Ovary (tissue), 7 donors: ENCODE measurements at regions not wholly inside any gene's neighbourhood (a gene's known extent, or its start where the extent isn't known, plus 50 kb on each side); places are given as distances from the start of the nearest gene placed in this dataset.

ENCODE experiments used
- DNase-seq, 5 donors: peaks; one replicate each; pipeline ENCODE4 v3.0.0-alpha.2; 2019 to 2020
- H3K27ac ChIP-seq, 2 donors: fragments of 200-600 bp; one replicate each; pipeline versions ENCODE4 v1.5.1 to v1.8.0; 2019 to 2022
- H3K27me3 ChIP-seq: fragments of 200-600 bp; one replicate; pipeline ENCODE4 v1.8.0; 2022
- H3K36me3 ChIP-seq: fragments of 200-600 bp; sonication (generic); one replicate; pipeline ENCODE4 v1.5.1; 2019
- H3K4me1 ChIP-seq: one replicate; pipeline ENCODE4 v1.8.1; 2013; ENCODE audit warnings: mild to moderate bottlenecking, moderate library complexity; ENCODE audit not compliant: insufficient read depth
- H3K4me3 ChIP-seq: fragments of 200-600 bp; sonication (generic); one replicate; pipeline ENCODE4 v1.5.1; 2017
- H3K9me3 ChIP-seq, 2 donors: fragments of 200-600 bp in 1 of 2; sonication (generic) in 1 of 2; one replicate each; pipeline versions ENCODE4 v1.5.1 to v1.8.1; 2013 to 2019; ENCODE audit warnings: mild to moderate bottlenecking in 1 of 2, moderate library complexity in 1 of 2
- EP300 ChIP-seq: sonication (generic); formaldehyde crosslinking; IDR thresholded peaks from one replicate; pipeline ENCODE4 v1.6.1; 2017; ENCODE audit warnings: antibody characterized with exemption
- POLR2A ChIP-seq: fragments of 450-650 bp; IDR thresholded peaks from one replicate; pipeline ENCODE4 v1.6.1; 2017; ENCODE audit warnings: antibody characterized with exemption, mild to moderate bottlenecking, moderate library complexity
- WGBS, 3 donors: extraction: QIAGEN DNeasy Blood & Tissue Kit in 1 of 3; methylation state at CpG; one replicate each; pipeline versions ENCODE4 v1.1.5 to v1.1.7; 2013 to 2017; 5-methylcytosine and 5-hydroxymethylcytosine counted together
- intact Hi-C, 4 donors: fragments of 100-400 bp; cut with DNase I; formaldehyde crosslinking; loops; one replicate each; pipeline versions ENCODE4 v1.11.0 to v1.15.1; 2022 to 2023
- TF ChIP-seq, protein P1 (sequence below), 3 donors: fragments of 450-650 bp in 2 of 3; fragments of 200-600 bp in 1 of 3; IDR thresholded peaks; one replicate each; pipeline versions ENCODE4 v1.5.1 to v1.8.0; 2016 to 2022; ENCODE audit warnings: antibody characterized with exemption in 3 of 3, mild to moderate bottlenecking in 1 of 3
- donor health status: DM: no; HTN: no; CAD: no; lungs with moderate emphysema.
- donor health status: DM: no; HTN: no; CAD: no.
- donor health status: Bipolar disorder and iron deficiency.
- donor health status: DM: no; HTN: no; CAD: no.
- donor health status: DM: yes; HTN: yes; CAD: no.

DNA sequence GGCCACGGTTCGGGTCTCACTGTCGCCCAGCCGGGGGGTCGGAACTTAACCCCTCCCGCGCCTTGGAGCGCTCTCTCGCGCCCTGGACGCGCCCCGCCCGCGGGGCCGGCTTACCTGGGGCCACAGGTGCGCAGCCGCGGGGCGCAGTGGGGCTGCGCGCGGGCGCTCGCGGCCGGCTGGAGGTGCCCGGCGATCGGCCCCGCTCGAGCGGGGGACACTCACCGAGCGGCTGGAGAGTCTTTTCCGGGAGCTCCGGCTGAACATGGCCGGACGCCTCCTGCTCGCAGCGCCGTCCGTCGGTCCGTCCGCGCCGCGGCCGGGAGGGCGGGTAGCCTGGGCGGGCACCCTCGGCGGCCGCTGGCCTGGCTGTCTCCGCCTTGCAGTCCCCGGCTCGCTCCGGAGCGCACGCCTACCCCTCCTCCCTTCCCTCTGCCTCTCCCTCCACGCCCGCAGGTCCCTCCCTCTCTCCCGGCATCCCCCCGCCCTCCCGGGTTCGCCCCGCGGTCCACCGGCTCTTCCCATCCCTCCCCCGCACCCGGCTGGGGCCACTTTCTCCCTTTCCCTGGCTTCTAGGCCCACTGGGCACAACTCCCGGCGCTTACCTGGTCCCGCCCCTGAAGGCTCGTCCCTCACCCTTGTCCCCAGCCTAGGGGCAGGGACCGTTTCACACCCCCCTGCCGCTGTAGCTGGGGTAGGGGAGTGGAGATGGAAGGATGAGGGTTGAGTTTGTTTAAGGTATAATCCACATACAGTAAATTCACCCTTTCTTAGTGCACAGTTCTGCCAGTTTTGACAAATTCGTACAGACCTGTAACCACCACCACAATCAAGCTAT, 220.1 kb upstream of the PRICKLE2 start:
- H3K27me3 ChIP-seq = no peaks in the 10 kb centered on the region

DNA sequence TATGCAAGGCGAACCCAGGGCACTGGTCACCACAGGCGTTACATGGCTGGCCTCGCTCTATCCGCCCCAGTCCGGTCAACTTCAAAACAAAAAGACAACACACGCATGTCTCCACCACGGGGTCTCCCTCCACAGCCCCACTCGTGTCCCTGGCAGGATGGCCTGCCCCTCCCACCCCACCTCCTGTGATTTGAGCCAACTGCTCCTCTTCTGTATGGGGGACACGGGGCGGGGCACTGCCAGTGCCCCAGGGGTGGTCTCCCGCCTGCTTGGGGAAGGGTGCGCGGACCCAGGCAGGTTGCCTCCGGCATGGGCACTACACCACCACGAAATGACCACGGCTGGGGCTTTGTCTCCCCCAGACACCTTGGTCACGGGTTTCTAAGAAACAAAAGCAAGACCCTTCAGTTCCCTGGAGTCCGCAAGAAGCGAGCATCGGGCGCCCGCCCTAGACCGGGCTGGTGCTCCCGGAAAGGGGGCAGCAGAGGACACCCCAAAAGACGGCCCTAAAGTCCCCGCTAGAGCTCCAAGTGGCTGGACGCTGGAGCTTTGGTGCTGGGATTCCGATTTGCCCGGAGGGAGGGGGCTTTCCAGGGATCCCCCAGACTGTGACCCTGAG, 219.3 kb upstream of the PRICKLE2 start:
- H3K27me3 ChIP-seq = no peaks in the 10 kb centered on the region
- WGBS, 3 donors = 2 to 6% (median 2%) methylated on average over 25 to 29 of the region's 29 CpGs
- DNase-seq = peak; percentile 13 to 49 (median 31)
- H3K36me3 ChIP-seq = no peaks in the 10 kb centered on the region
- peak overlapping the region in 1 of 2 donors; percentile 21 for H3K27ac ChIP-seq
- intact Hi-C loops = no loop called here
- TF ChIP-seq POLR2A (no peak), EP300 (no peak)
- TF ChIP-seq, protein P1, sequence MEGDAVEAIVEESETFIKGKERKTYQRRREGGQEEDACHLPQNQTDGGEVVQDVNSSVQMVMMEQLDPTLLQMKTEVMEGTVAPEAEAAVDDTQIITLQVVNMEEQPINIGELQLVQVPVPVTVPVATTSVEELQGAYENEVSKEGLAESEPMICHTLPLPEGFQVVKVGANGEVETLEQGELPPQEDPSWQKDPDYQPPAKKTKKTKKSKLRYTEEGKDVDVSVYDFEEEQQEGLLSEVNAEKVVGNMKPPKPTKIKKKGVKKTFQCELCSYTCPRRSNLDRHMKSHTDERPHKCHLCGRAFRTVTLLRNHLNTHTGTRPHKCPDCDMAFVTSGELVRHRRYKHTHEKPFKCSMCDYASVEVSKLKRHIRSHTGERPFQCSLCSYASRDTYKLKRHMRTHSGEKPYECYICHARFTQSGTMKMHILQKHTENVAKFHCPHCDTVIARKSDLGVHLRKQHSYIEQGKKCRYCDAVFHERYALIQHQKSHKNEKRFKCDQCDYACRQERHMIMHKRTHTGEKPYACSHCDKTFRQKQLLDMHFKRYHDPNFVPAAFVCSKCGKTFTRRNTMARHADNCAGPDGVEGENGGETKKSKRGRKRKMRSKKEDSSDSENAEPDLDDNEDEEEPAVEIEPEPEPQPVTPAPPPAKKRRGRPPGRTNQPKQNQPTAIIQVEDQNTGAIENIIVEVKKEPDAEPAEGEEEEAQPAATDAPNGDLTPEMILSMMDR (IDR thresholded peaks at IDR 0.05) = no peak
- H3K4me1 ChIP-seq = peaks cover 6% of the 10 kb centered on the region
- H3K4me3 ChIP-seq = peak overlapping the region; percentile 38
- H3K9me3 ChIP-seq = no peaks in the 10 kb centered on the region

More for the DNA sequence above, 220.1 kb upstream of the PRICKLE2 start:
- TF ChIP-seq POLR2A (no peak), EP300 (no peak)
- TF ChIP-seq, protein P1 (IDR thresholded peaks at IDR 0.05) = no peak
- Histone ChIP-seq H3K4me3 (peak overlapping the region; percentile 38), H3K36me3 (no peaks in the 10 kb centered on the region), H3K9me3 (no peaks in the 10 kb centered on the region), H3K4me1 (peaks cover 4% of the 10 kb centered on the region), H3K27ac (peak overlapping the region in 1 of 2 donors; percentile 21)
- 3 to 6% (median 3%) methylated on average over 49 to 79 of the region's 79 CpGs for WGBS, 3 donors
- peak; percentile 52 to 73 (median 70) for DNase-seq
- intact Hi-C loops = no loop called here

DNA sequence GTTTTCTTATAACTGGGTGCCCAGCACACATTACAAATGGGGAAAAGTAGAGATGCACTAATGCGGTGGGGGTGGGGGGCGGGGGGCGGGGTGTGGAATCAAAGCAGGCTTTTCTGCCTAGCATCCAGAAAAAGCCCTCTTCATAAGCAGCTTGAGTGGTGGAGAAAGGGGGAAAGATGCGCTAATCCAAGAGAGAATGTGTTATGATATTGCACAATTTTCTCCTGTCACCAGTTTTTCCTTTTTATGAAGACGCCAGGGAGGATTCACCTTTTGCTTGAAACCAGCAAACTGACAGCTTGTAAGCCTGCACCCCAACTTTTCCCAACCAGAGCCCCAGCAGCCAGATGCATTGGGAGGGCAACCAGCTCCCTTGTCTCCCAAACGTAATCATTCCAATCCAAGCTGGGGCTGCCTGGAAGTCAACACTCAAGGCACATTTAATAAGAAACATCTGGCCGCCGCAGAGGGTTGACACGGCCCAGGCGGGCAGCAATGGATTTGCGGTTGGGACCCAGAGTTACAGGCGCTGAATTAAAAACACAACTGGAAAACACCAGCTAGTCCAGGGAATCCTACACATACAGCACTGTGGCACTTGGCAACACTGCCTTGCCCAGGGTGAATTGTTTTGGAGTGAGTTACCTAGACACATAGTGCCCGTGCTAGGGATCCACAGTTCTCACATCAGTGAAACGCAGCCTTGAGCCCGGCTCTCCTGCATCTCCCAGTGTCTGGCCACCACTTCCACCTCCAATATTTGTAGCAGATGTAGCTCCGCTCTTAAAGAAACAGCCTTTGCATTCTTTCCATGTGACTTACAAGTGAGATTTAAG, 218.5 kb upstream of the PRICKLE2 start:
- WGBS, 3 donors = 17 to 25% (median 22%) methylated on average over 16 of the region's 16 CpGs
- TF ChIP-seq, protein P1 (IDR thresholded peaks at IDR 0.05) = no peak
- TF ChIP-seq POLR2A (no peak), EP300 (no peak)
- peak; percentile 31 to 51 (median 42) for DNase-seq
- no peak overlapping the region for H3K27ac ChIP-seq
- intact Hi-C loops = no loop called here
- H3K4me3 ChIP-seq = no peak overlapping the region
- no peaks in the 10 kb centered on the region for H3K9me3 ChIP-seq
- H3K4me1 ChIP-seq = peaks cover 6% of the 10 kb centered on the region
- H3K27me3 ChIP-seq = no peaks in the 10 kb centered on the region
- no peaks in the 10 kb centered on the region for H3K36me3 ChIP-seq

DNA sequence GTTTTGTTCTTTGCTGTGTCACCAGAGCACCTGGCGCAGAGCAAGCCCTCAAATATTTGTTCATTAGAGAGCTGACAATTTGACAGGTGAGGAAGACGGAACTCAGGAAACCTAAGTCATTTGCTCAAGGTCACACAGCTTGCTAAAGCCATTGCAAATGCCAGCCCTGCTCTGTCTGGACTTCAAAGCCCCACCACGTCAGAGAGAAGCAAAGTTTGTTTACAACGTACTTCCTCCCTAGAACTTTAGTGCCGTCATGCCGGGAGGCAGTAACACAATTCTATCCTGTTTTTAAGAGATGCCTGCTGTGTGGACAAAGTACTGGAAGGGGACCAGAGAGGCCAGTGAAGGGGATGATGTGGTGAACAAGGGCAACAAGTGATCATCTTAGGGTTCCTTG, 216.6 kb upstream of the PRICKLE2 start:
- no peaks in the 10 kb centered on the region for H3K9me3 ChIP-seq
- no peak for DNase-seq
- TF ChIP-seq, protein P1 (IDR thresholded peaks at IDR 0.05) = no peak
- TF ChIP-seq EP300 (no peak), POLR2A (no peak)
- WGBS, 3 donors = 80 to 85% (median 81%) methylated on average over 6 of the region's 6 CpGs
- H3K27me3 ChIP-seq = no peaks in the 10 kb centered on the region
- intact Hi-C loops = no loop called here
- H3K36me3 ChIP-seq = no peaks in the 10 kb centered on the region
- H3K4me3 ChIP-seq = no peak overlapping the region
- peaks cover 6% of the 10 kb centered on the region for H3K4me1 ChIP-seq
- no peak overlapping the region for H3K27ac ChIP-seq
